Prostate gland (tissue), 2 donors: ENCODE measurements at regions not wholly inside any gene's neighbourhood (a gene's known extent, or its start where the extent isn't known, plus 50 kb on each side); places are given as distances from the start of the nearest gene placed in this dataset.
"Not testable (repeated sequence)": the region's sequence is repeated elsewhere in the genome, so short reads cannot be mapped to it uniquely, and the experiment has no call there.

Source experiments
- CTCF ChIP-seq, 4 experiments: fragments of 200-600 bp in 2 of 4; fragments of 450-650 bp in 2 of 4; sonication (generic) in 2 of 4; IDR thresholded peaks; 1 replicate in 3 of 4; 2 replicates in 1 of 4; pipeline ENCODE4 v1.5.1; 2016 to 2019; ENCODE audit warnings: antibody characterized with exemption in 4 of 4, mild to moderate bottlenecking in 2 of 4, moderate library complexity in 2 of 4
- POLR2A ChIP-seq: fragments of 450-650 bp; IDR thresholded peaks from one replicate; pipeline ENCODE4 v1.6.1; 2016; ENCODE audit warnings: antibody characterized with exemption, mild to moderate bottlenecking
- POLR2AphosphoS5 ChIP-seq: sonication (generic); formaldehyde crosslinking; IDR thresholded peaks from one replicate; pipeline ENCODE4 v1.6.1; 2017; ENCODE audit warnings: antibody characterized with exemption

GRCh38 chr9:41787270-41787669, 342.0 kb downstream of the CNTNAP3B start:
- not testable (repeated sequence) for TF ChIP-seq POLR2A; POLR2AphosphoS5; CTCF (IDR thresholded peaks at IDR 0.05)
